HCT116 (cell line): ENCODE measurements at regions not wholly inside any gene's neighbourhood (a gene's known extent, or its start where the extent isn't known, plus 50 kb on each side); places are given as distances from the start of the nearest gene placed in this dataset.

Source experiments
- CTCF ChIP-seq, 3 experiments: fragments of 200-600 bp in 1 of 3; sonication (generic) in 1 of 3; IDR thresholded peaks in 2 of 3; conservative IDR thresholded peaks in 1 of 3; 2 replicates each; pipeline ENCODE4 v1.5.1; 2012 to 2017; ENCODE audit warnings: low read depth in 2 of 3, low read length in 2 of 3, antibody characterized with exemption in 1 of 3, borderline replicate concordance in 1 of 3, control low read depth in 1 of 3, mild to moderate bottlenecking in 1 of 3, mixed read lengths in 1 of 3, mixed run types in 1 of 3, moderate library complexity in 1 of 3; ENCODE audit not compliant: insufficient read depth in 1 of 3
- EZH2 ChIP-seq: fragments of 200-600 bp; sonication (generic); IDR thresholded peaks from 2 replicates; pipeline ENCODE4 v1.6.1; 2017; ENCODE audit warnings: antibody characterized with exemption, mixed run types
- POLR2A ChIP-seq: IDR thresholded peaks from 2 replicates; pipeline ENCODE4 v1.7.0; 2011; ENCODE audit warnings: borderline replicate concordance; ENCODE audit not compliant: insufficient read depth, insufficient read length; ENCODE audit errors: extremely low read depth
- SRF ChIP-seq: IDR thresholded peaks from 2 replicates; pipeline ENCODE4 v1.6.1; 2012; ENCODE audit warnings: low read depth

DNA sequence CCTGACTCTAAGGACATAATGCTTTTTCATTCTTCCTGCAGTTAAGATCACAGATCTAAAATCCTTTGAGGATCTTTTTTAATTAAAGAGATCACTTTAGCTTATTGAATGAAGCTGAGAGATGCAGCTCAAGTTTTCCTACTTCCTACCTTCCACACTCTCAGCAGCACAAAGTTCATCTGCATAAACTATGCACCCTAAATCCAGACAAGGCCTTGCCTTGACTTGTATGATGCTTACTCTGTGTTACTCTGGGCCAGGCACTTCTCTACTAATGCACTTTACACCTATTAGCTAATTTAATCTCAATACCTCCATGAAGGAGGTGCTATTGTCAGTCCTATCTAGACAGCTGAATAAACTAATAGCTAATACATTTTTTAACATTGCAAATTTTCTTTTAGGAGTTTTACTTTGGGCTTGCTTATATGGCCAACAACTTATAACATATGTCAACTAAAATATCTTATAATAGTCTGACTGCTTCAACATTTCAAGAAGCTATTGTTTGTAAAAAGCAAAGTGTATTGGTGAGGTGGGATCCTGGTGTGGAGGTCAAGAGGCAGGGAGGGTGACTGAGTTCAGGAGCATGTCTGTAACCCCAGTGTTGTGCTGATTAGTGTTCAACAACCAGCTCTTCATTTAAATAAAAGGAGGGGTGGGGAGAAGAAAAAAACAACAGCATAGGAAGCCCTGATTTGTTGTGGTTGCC, 172.4 kb upstream of the ATP11B start:
- TF ChIP-seq CTCF (IDR thresholded peaks at IDR 0.05 in 2 of 3, conservative IDR thresholded peaks at IDR 0.05 in 1 of 3; ENCODE audit: borderline replicate concordance in 1 of 3, insufficient read depth in 1 of 3, low read depth in 2 of 3, low read length in 2 of 3), result no peak
- no peak for TF ChIP-seq EZH2
- TF ChIP-seq SRF, result no peak
- TF ChIP-seq POLR2A, result no peak
